Brain pericyte (primary cell): ENCODE measurements at regions not wholly inside any gene's neighbourhood (a gene's known extent, or its start where the extent isn't known, plus 50 kb on each side); places are given as distances from the start of the nearest gene placed in this dataset.
A peak's percentile ranks its signal among the peaks of the same experiment; 100 is the strongest.

Source experiments
- DNase-seq: peaks from one replicate; pipeline ENCODE4 v3.0.0-alpha.2; 2012; ENCODE audit warnings: low read depth, low spot score

DNA sequence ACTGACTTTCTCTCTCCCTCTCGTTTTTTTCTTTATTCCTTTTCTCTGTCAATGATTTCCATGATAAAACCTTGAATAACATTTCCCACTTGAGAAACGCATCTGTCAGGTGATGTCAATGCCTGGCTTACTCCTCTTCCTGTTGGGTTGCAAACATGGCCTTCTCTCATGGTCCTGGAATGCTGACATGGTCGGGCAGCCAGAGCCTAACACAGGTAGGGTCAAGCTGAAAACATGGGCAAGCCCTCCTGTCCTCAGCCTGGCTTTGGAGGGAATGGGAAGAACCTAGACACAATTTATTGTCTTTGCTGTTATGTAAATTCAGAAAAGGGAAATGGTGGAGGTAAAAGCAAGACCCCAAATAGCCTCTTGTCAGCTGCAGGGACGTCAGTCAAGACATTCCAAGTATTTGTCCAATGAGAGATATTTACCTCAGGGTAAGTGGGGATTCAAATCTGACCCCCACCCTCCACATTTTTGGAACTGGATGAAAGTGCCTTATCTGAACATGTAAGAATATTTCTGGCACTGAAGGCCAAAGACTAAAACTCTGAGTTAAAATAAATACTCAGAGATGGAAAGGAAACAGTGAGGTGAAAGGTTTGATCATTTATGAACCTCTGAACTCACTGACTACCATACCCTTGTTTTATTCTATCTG lies 473.8 kb downstream of the SPRY1 start:
- DNase-seq, result no peak

DNA sequence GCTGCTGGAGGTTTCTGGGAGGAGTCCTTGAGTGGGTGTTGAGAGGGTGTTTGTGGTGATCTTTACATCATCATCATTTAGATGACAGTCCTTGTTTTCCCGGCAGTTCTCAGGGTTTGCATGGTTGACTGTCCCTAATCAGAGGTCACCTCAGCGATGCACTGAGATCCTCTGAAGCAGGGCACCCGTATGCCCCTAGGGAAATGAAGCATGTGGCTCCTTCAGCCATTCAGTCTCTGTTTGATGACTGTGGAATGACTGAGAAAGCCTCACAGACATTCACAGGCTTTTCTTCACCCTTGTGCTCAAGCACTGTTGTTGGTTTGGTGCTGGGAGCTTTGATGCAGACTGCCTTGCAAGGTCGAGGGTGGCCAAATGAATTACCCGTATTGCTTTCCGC lies 474.7 kb downstream of the SPRY1 start:
- no peak for DNase-seq

- DNase-seq, result no peak
Observed at GRCh38 chr4:123874063-123874462, 477.5 kb downstream of the SPRY1 start.

GRCh38 chr4:123876143-123876542 lies 479.5 kb downstream of the SPRY1 start:
- no peak for DNase-seq

DNA sequence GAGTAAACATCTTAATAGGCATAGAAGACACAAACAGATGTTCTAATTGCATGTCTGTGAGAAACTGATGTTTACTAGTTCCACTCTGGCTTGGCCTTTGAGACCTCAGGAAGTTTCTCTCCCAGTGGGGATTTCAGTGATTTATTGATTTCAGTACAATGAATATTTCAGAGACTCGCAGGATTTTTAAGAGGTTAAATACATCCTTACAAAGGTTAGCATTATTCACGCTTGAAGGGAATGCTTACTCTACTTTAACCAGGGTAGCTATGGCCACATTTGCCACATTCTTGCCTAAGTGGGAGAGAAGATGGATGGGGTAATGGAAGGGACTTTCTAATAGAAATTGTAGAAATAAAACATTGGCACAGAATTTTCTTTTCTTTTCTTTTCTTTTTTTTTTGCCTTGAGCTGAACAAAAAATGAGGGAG lies 480.1 kb downstream of the SPRY1 start:
- DNase-seq, result no peak

DNA sequence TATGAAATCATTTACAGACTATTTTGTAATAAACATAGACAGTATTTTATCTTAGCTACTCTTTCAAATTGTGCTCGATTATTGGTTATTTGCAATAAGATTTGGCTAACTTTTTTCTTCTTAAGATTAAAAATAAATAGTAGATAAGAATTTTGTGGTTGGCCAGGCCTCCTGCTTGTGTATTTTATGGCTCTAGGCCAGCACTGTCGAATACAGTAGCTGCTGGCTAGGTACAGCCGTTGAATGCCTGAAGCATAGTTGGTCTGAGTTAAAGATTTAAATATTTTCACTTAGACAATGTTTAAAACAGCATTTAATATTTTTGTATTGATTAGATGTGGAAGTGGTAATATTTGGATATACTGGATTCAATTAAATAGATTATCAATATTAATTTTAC lies 481.0 kb downstream of the SPRY1 start:
- no peak for DNase-seq

GRCh38 chr4:123878976-123879375 lies 482.4 kb downstream of the SPRY1 start:
- no peak for DNase-seq

GRCh38 chr4:123880631-123881030 lies 484.0 kb downstream of the SPRY1 start:
- no peak for DNase-seq

- no peak for DNase-seq
Observed at GRCh38 chr4:123884922-123885321, 488.3 kb downstream of the SPRY1 start.

GRCh38 chr4:123889507-123889906 lies 492.9 kb downstream of the SPRY1 start:
- DNase-seq, result peak; percentile 18

- DNase-seq, result no peak
Observed at GRCh38 chr4:123890889-123891288, 494.3 kb downstream of the SPRY1 start.

DNA sequence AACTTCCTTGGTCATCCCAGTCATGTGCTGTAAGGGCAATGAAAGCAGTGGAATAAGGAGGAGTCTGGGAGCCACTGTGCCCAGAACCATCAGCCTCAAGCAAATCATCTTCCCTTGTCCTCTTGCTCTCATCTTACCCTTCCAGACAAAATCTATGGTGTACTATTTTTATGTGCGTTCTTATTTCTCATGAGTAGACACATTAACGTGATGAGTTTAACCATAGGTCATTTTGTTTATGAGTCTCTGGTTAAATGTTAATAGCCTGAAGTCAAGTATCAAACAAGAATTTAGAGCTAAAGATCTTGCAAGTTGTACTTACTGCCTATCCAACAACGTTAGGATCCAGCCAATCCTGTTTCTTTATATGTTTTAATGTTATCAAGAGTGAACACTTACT lies 495.3 kb downstream of the SPRY1 start:
- DNase-seq, result no peak

- DNase-seq, result no peak
Observed at GRCh38 chr4:123892368-123892976, 495.9 kb downstream of the SPRY1 start.

GRCh38 chr4:123893011-123893981 lies 496.7 kb downstream of the SPRY1 start:
- DNase-seq, result no peak

DNA sequence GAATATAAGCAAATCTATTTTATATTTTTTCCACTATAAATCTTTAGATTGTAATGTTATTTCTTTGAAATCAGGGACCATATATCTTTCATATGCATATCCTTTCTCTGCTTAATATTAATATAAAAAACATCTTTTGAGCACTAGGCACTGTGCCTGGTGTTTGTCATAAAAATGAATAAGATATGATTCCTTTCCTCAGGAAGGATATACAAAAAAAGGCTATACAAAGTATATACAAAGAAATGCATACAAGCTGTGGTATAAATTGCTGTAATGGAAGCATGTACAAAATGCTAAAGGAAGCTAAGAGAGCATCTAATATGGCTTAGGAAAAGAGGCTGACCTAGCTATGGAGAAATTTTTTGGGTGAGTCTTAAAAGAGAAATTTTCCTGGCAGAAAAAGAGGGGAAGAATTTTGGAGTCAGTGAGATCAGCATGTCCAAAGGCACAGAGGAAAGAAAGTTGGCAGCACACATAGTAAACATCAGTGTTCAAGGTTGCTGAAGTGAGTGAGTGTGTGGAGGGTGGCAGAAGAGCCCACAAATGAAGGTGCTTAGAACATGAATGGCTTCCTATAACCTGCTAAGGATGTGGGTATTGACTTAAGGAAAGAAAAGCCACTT lies 500.0 kb downstream of the SPRY1 start:
- no peak for DNase-seq

DNA sequence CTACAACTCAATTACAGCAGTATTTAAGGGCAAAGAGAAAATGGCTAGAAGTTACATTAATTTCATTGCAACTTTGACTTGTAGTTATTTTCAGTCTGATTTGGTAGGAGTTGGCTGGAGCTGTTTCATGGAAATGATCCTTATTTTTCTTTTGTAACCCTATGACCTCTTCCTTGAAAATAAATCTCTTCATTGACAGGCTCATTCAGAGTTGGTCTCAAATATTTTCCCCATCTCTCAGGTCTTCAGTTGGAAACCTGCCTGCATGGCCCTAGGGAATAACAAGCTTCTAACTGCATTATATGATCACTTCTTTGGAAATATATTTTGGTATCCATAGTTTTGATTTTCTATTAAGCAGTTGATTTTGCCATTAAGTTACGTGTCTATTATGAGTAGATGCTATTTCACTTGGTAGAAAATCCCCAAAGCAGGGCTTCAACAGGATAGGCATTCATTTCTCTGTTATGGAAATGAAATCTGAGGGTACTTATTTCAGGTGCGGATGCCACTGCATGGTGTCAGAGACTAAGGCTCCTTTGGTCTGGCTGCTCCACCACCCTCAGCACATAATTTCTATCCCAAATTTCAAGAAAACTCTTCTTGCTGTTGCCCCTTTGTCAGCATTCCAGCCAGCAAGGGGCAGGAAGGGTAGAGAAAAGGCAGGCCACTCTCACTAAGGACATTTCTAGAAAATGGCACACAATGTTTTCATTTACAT lies 502.5 kb downstream of the SPRY1 start:
- no peak for DNase-seq

DNA sequence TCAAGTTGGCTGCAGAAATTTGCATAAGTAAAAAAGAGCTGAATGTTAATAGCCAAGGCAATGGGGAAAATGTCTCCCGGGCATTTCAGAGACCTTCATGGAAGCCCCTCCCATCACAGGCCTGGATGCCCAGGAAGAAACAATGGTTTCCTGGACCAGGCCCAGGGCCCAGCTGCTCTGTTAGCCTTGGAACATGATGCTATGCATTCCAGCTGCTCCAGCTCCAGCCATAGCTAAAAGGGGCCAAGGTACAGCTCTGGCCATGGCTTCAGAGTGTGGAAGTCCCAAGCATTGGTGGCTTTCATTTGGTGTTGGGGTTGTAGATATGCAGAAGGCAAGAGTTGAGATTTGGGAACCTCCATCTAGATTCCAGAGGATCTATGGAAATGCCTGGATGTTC lies 508.3 kb downstream of the SPRY1 start:
- no peak for DNase-seq

- no peak for DNase-seq
Observed at GRCh38 chr4:123913598-123913997, 517.0 kb downstream of the SPRY1 start.

DNA sequence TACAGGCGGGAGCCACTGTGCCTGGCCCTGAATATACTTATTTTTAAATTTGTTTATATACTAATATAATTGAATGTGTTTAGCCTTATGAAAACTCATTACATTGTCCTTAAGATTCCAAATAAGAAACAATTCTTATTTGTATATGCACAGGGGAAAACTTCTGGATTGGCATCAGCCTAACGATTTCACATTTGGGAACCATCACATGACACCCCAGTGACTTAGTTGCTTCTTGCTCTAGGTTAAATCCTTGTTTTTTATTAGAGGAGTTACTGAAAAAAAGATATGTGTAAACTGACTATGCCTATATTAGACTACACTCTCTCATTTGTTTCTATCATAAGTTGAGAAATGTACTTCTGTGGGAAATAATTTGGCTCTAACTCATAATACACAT lies 520.2 kb downstream of the SPRY1 start:
- no peak for DNase-seq

DNA sequence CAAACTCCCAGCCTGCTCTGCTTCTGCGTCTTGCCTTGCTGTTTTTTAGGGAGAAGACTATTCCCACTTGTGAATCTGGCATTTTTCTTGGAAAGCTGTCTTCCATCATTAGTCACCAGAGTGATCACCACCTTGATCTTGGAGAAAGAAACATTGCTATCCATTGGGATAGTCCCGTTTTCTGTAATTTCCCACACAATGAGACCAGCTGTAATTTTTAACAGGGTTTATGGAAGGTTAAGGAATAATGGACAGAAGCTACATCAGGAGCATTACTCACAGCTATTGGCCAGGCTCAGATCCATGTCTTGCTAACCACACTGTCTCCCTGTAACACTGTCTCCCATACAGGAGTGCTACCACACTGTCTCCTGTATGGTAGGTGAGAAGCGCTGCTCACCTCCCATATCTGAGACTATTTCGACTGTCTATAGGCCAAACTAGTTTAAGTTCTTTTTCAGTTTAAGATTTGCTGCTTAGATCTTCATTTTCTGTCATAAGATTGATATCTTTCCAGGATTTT lies 523.0 kb downstream of the SPRY1 start:
- no peak for DNase-seq

DNA sequence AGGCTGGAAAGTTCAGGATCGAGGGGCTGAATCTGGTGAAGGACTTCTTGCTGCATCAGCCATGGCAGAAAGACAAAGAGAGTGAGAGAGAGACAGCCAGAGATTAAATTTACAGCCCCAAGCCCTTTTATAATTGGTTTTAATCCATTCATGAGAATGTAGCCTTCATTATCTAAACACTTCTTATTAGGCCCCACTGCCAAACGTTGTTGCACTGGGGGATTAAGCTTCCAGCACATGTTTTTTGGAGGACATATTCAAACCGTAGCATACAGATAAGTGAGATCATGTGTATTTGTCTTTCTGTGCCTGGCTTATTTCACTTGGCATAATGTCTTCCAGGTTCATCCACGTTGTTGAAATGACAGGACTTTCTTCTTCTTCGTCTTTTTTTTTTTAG lies 524.7 kb downstream of the SPRY1 start:
- no peak for DNase-seq
